Neutrophil (primary cell): ENCODE measurements at regions not wholly inside any gene's neighbourhood (a gene's known extent, or its start where the extent isn't known, plus 50 kb on each side); places are given as distances from the start of the nearest gene placed in this dataset.
"Not testable (repeated sequence)": the region's sequence is repeated elsewhere in the genome, so short reads cannot be mapped to it uniquely, and the experiment has no call there.

Experiments
- H3K27ac ChIP-seq: fragments of 200-600 bp; sonication (generic); 2 replicates; pipeline ENCODE4 v1.5.1; 2016; ENCODE audit warnings: mild to moderate bottlenecking, moderate library complexity
- H3K27me3 ChIP-seq: fragments of 200-600 bp; sonication (generic); 2 replicates; pipeline ENCODE4 v1.6.0; 2016; ENCODE audit warnings: mild to moderate bottlenecking
- H3K36me3 ChIP-seq: fragments of 200-600 bp; sonication (generic); 2 replicates; pipeline ENCODE4 v1.5.1; 2017
- H3K4me1 ChIP-seq, 2 experiments: fragments of 200-600 bp in 1 of 2; sonication (generic) in 1 of 2; 1 replicate in 1 of 2; 2 replicates in 1 of 2; pipeline versions ENCODE4 v1.5.1 to v1.6.1; 2013 to 2016; ENCODE audit warnings: low read depth in 1 of 2, low read length in 1 of 2, mild to moderate bottlenecking in 1 of 2, moderate library complexity in 1 of 2; ENCODE audit not compliant: control insufficient read depth in 1 of 2, insufficient read depth in 1 of 2
- H3K4me3 ChIP-seq, 2 experiments: fragments of 200-600 bp in 1 of 2; sonication (generic) in 1 of 2; 1 replicate in 1 of 2; 2 replicates in 1 of 2; pipeline ENCODE4 v1.5.1; 2013 to 2016; ENCODE audit warnings: low read depth in 1 of 2, low read length in 1 of 2, mild to moderate bottlenecking in 1 of 2, moderate library complexity in 1 of 2
- H3K9me3 ChIP-seq: fragments of 200-600 bp; sonication (generic); 2 replicates; pipeline ENCODE4 v1.5.1; 2016
- CTCF ChIP-seq: fragments of 200-600 bp; sonication (generic); IDR thresholded peaks from 2 replicates; pipeline ENCODE4 v1.5.1; 2016; ENCODE audit warnings: antibody characterized with exemption

GRCh38 chr7:26424319-26424718 is 132.7 kb downstream of the SNX10 start:
- not testable (repeated sequence) for H3K27ac ChIP-seq, H3K36me3 ChIP-seq, H3K9me3 ChIP-seq, H3K4me3 ChIP-seq, H3K4me1 ChIP-seq
- H3K27me3 ChIP-seq, result peaks cover 10% of the 10 kb centered on the region

GRCh38 chr7:26425655-26426054 is 134.0 kb downstream of the SNX10 start:
- Histone ChIP-seq H3K4me1 (no peaks in the 10 kb centered on the region), H3K27ac (no peak overlapping the region), H3K36me3 (no peaks in the 10 kb centered on the region), H3K9me3 (no peaks in the 10 kb centered on the region), H3K4me3 (no peak overlapping the region), H3K27me3 (peaks cover 6% of the 10 kb centered on the region)
- TF ChIP-seq CTCF, result no peak

GRCh38 chr7:26426096-26426495 is 134.4 kb downstream of the SNX10 start:
- Histone ChIP-seq H3K27ac (no peak overlapping the region), H3K36me3 (no peaks in the 10 kb centered on the region), H3K9me3 (no peaks in the 10 kb centered on the region), H3K4me1 (no peaks in the 10 kb centered on the region), H3K27me3 (peaks cover 1% of the 10 kb centered on the region), H3K4me3 (no peak overlapping the region)
- no peak for TF ChIP-seq CTCF

- TF ChIP-seq CTCF, result no peak
- Histone ChIP-seq H3K4me3 (no peak overlapping the region), H3K27ac (no peak overlapping the region), H3K9me3 (no peaks in the 10 kb centered on the region), H3K36me3 (no peaks in the 10 kb centered on the region), H3K4me1 (no peaks in the 10 kb centered on the region), H3K27me3 (no peaks in the 10 kb centered on the region)
Observed at GRCh38 chr7:26428571-26428970, 136.9 kb downstream of the SNX10 start.

- H3K36me3 ChIP-seq, result no peaks in the 10 kb centered on the region
- no peak for TF ChIP-seq CTCF
- no peaks in the 10 kb centered on the region for H3K27me3 ChIP-seq
Observed at GRCh38 chr7:26429168-26429567, 137.5 kb downstream of the SNX10 start.

GRCh38 chr7:26434974-26435373 is 143.3 kb downstream of the SNX10 start:
- Histone ChIP-seq H3K4me3 (no peak overlapping the region), H3K36me3 (no peaks in the 10 kb centered on the region), H3K27me3 (no peaks in the 10 kb centered on the region), H3K4me1 (no peaks in the 10 kb centered on the region), H3K9me3 (no peaks in the 10 kb centered on the region), H3K27ac (no peak overlapping the region)
- no peak for TF ChIP-seq CTCF

More at GRCh38 chr7:26429168-26429567, 137.5 kb downstream of the SNX10 start:
- H3K4me1 ChIP-seq, result no peaks in the 10 kb centered on the region
- no peaks in the 10 kb centered on the region for H3K9me3 ChIP-seq
- H3K27ac ChIP-seq, result no peak overlapping the region
- no peak overlapping the region for H3K4me3 ChIP-seq
